Testis (tissue), 2 donors: ENCODE measurements at regions not wholly inside any gene's neighbourhood (a gene's known extent, or its start where the extent isn't known, plus 50 kb on each side); places are given as distances from the start of the nearest gene placed in this dataset.
"Not testable (repeated sequence)": the region's sequence is repeated elsewhere in the genome, so short reads cannot be mapped to it uniquely, and the experiment has no call there.

ENCODE experiments used
- DNase-seq: peaks from one replicate; pipeline ENCODE4 v3.0.0-alpha.2; 2019
- H3K27ac ChIP-seq, 2 donors: fragments of 200-600 bp; sonication (generic); one replicate each; pipeline ENCODE4 v1.5.1; 2019
- H3K27me3 ChIP-seq: fragments of 200-600 bp; sonication (generic); one replicate; pipeline ENCODE4 v1.5.1; 2019
- H3K36me3 ChIP-seq: fragments of 200-600 bp; sonication (generic); one replicate; pipeline ENCODE4 v1.5.1; 2017; ENCODE audit warnings: low read depth; ENCODE audit errors: missing control alignments
- H3K4me1 ChIP-seq: fragments of 200-600 bp; sonication (generic); one replicate; pipeline ENCODE4 v1.5.1; 2019
- H3K4me3 ChIP-seq, 2 donors: fragments of 200-600 bp; sonication (generic); one replicate each; pipeline ENCODE4 v1.5.1; 2017 to 2019
- H3K9me3 ChIP-seq: fragments of 200-600 bp; sonication (generic); one replicate; pipeline ENCODE4 v1.5.1; 2017
- POLR2A ChIP-seq: fragments of 450-650 bp; IDR thresholded peaks from one replicate; pipeline ENCODE4 v1.6.1; 2017; ENCODE audit warnings: antibody characterized with exemption, mild to moderate bottlenecking, moderate library complexity
- WGBS, 2 donors: methylation state at CpG; one replicate each; pipeline ENCODE4 v1.1.5; 2018; 5-methylcytosine and 5-hydroxymethylcytosine counted together
- intact Hi-C: fragments of 100-400 bp; cut with DNase I; formaldehyde crosslinking; loops from one replicate; pipeline ENCODE4 v1.15.1; 2023; ENCODE audit warnings: low total_unique reads
- TF ChIP-seq, protein P1 (sequence below), 3 experiments: fragments of 450-650 bp in 2 of 3; fragments of 200-600 bp in 1 of 3; sonication (generic) in 1 of 3; IDR thresholded peaks; one replicate each; pipeline ENCODE4 v1.5.1; 2016 to 2019; ENCODE audit warnings: antibody characterized with exemption in 3 of 3, mild to moderate bottlenecking in 2 of 3, moderate library complexity in 1 of 3

DNA sequence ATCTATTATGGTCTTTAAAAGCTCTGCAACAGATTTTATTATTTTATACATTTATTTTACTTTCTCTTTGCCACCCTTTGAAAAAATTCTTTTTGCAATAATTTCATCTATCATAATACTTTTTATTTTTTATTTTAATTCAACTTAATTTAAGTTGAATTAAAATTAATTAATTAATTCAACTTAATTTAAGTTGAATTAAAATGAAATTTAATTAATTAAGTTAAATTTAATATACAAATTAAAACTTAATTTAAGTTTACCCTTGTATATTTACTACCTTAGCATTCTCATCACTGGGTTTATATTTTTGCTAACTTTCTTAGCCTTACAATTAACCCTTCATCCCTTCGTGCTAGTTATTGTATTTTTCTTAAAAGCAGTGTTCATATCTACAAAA is 301.4 kb downstream of the SLITRK5 start:
- Histone ChIP-seq H3K27me3 (no peaks in the 10 kb centered on the region), H3K9me3 (no peaks in the 10 kb centered on the region), H3K4me3 (no peak overlapping the region), H3K27ac (no peak overlapping the region), H3K4me1 (no peaks in the 10 kb centered on the region), H3K36me3 (no peaks in the 10 kb centered on the region)
- no peak for DNase-seq
- intact Hi-C loops = no loop called here
- no peak for TF ChIP-seq POLR2A
- TF ChIP-seq, protein P1, sequence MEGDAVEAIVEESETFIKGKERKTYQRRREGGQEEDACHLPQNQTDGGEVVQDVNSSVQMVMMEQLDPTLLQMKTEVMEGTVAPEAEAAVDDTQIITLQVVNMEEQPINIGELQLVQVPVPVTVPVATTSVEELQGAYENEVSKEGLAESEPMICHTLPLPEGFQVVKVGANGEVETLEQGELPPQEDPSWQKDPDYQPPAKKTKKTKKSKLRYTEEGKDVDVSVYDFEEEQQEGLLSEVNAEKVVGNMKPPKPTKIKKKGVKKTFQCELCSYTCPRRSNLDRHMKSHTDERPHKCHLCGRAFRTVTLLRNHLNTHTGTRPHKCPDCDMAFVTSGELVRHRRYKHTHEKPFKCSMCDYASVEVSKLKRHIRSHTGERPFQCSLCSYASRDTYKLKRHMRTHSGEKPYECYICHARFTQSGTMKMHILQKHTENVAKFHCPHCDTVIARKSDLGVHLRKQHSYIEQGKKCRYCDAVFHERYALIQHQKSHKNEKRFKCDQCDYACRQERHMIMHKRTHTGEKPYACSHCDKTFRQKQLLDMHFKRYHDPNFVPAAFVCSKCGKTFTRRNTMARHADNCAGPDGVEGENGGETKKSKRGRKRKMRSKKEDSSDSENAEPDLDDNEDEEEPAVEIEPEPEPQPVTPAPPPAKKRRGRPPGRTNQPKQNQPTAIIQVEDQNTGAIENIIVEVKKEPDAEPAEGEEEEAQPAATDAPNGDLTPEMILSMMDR (IDR thresholded peaks at IDR 0.05) = no peak
- 80 to 92% methylated on average over 1 of the region's 1 CpG for WGBS, 2 donors

DNA sequence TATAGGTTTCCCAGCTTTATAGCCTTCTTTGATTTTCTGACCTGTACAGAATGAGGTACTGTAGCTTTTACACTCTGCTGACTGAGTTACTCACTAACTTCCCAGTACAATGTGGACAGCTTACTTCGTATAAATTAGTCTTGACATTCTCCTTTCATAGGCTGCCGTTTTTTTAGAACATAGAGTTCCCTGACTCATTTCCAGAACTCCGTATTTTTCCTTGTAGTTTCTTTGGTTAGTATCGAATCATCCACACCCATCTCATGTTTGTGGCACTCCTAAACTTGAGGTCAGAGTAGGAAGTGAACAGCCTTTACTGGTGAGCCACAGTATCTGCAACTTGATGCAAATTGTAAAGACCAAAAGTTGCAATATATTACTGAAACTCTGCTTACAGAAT is 303.9 kb downstream of the SLITRK5 start:
- Histone ChIP-seq H3K9me3 (no peaks in the 10 kb centered on the region), H3K27ac (no peak overlapping the region), H3K4me3 (no peak overlapping the region), H3K27me3 (no peaks in the 10 kb centered on the region), H3K4me1 (no peaks in the 10 kb centered on the region), H3K36me3 (no peaks in the 10 kb centered on the region)
- 46 to 55% methylated on average over 4 of the region's 4 CpGs for WGBS, 2 donors
- TF ChIP-seq, protein P1 (IDR thresholded peaks at IDR 0.05) = no peak
- TF ChIP-seq POLR2A = no peak
- DNase-seq = no peak
- intact Hi-C loops = no loop called here

DNA sequence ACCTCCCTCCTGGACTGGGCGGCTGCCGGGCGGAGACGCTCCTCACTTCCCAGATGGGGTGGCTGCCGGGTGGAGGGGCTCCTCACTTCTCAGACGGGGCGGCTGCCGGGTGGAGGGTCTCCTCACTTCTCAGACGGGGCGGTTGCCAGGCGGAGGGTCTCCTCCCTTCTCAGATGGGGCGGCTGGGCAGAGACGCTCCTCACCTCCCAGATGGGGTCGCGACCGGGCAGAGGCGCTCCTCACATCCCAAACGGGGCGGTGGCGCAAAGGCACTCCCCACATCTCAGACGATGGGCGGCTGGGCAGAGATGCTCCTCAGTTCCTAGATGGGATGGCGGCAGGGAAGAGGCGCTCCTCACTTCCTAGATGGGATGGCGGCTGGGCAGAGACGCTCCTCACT is 305.5 kb downstream of the SLITRK5 start:
- H3K9me3 ChIP-seq, H3K27me3 ChIP-seq, DNase-seq, H3K27ac ChIP-seq, H3K36me3 ChIP-seq, intact Hi-C loops, H3K4me1 ChIP-seq: not testable (repeated sequence)
- WGBS, 2 donors = 60% methylated on average over 14 of the region's 26 CpGs; no CpG with 5 or more reads in 1 of the 2 donors
- H3K4me3 ChIP-seq = peak overlapping the region in 1 of 2 donors; percentile 23

DNA sequence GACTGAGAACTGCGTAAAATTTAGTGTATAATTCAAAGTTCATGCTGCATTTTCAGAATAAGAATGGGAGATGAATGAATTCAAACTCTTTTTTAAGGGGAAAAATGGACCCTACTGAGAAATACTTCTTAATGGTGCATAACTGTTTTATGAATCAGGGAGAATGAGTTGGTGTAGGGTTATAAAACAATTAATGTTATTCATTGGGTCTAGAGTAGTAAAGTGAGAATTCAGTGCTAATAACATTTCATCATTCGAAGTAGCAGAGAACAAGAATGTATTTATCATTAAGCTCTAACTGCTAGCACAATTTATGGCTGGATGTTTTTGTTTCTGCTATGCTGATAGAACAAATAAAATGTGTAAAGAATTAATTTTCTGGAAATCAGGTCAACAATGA is 310.2 kb downstream of the SLITRK5 start:
- no peak overlapping the region for H3K27ac ChIP-seq
- no peaks in the 10 kb centered on the region for H3K36me3 ChIP-seq
- no peak for DNase-seq
- H3K4me1 ChIP-seq = no peaks in the 10 kb centered on the region
- TF ChIP-seq, protein P1 (IDR thresholded peaks at IDR 0.05) = no peak
- no peak for TF ChIP-seq POLR2A
- H3K27me3 ChIP-seq = no peaks in the 10 kb centered on the region
- WGBS, 2 donors = 73% methylated on average over 2 of the region's 2 CpGs
- no peak overlapping the region for H3K4me3 ChIP-seq
- intact Hi-C loops = no loop called here
- H3K9me3 ChIP-seq = no peaks in the 10 kb centered on the region

DNA sequence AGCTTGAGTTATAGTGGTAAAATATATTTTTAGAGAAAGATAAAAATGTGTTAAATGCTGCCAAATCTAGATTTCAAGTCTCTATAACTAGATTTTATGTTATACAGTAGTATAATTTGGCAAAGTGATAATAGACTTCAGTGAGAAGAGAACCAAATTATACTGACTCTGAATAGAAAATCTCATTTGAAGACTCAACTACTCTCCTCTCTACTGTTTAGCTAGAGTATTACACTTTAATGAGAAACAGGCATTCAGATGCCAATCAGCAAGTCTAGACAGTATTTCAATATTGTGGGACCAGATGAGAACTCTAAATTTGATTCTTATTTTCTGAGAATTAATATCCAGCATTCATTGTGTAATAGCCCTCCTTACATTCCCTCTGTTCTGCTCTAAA is 311.2 kb downstream of the SLITRK5 start:
- intact Hi-C loops = no loop called here

More for the DNA sequence above, 311.2 kb downstream of the SLITRK5 start:
- Histone ChIP-seq H3K36me3 (no peaks in the 10 kb centered on the region), H3K27me3 (no peaks in the 10 kb centered on the region), H3K4me1 (no peaks in the 10 kb centered on the region), H3K27ac (no peak overlapping the region), H3K9me3 (no peaks in the 10 kb centered on the region), H3K4me3 (no peak overlapping the region)
- no peak for DNase-seq
- TF ChIP-seq, protein P1 (IDR thresholded peaks at IDR 0.05) = no peak
- TF ChIP-seq POLR2A = no peak
